Iris pigment epithelial cell (primary cell): ENCODE measurements at regions not wholly inside any gene's neighbourhood (a gene's known extent, or its start where the extent isn't known, plus 50 kb on each side); places are given as distances from the start of the nearest gene placed in this dataset.
"Not testable (repeated sequence)": the region's sequence is repeated elsewhere in the genome, so short reads cannot be mapped to it uniquely, and the experiment has no call there.

Source experiments
- DNase-seq: peaks from one replicate; pipeline ENCODE4 v3.0.0-alpha.2; 2011; ENCODE audit warnings: low read depth

- peak; percentile 44 for DNase-seq
Measured at GRCh38 chr16:86258713-86259112, 251.6 kb upstream of the FOXF1 start.

GRCh38 chr16:86259499-86259898 lies 250.8 kb upstream of the FOXF1 start:
- DNase-seq = no peak

GRCh38 chr16:86261379-86261778 lies 248.9 kb upstream of the FOXF1 start:
- peak; percentile 51 for DNase-seq

GRCh38 chr16:86267657-86268056 lies 242.7 kb upstream of the FOXF1 start:
- DNase-seq = not testable (repeated sequence)

GRCh38 chr16:86270696-86271095 lies 239.6 kb upstream of the FOXF1 start:
- DNase-seq = no peak

- DNase-seq = no peak
Measured at GRCh38 chr16:86272744-86273143, 237.6 kb upstream of the FOXF1 start.

- no peak for DNase-seq
Measured at GRCh38 chr16:86277221-86277620, 233.1 kb upstream of the FOXF1 start.

- not testable (repeated sequence) for DNase-seq
Measured at GRCh38 chr16:86277859-86278258, 232.5 kb upstream of the FOXF1 start.

- DNase-seq = no peak
Measured at GRCh38 chr16:86281421-86281820, 228.9 kb upstream of the FOXF1 start.

- DNase-seq = no peak
Measured at GRCh38 chr16:86283944-86284343, 226.4 kb upstream of the FOXF1 start.

GRCh38 chr16:86285421-86285820 lies 224.9 kb upstream of the FOXF1 start:
- no peak for DNase-seq

GRCh38 chr16:86285938-86286921 lies 224.1 kb upstream of the FOXF1 start:
- peak; percentile 16 for DNase-seq

GRCh38 chr16:86286991-86287663 lies 223.2 kb upstream of the FOXF1 start:
- DNase-seq = no peak

- no peak for DNase-seq
Measured at GRCh38 chr16:86287664-86288201, 222.6 kb upstream of the FOXF1 start.

- DNase-seq = no peak
Measured at GRCh38 chr16:86288716-86289294, 221.5 kb upstream of the FOXF1 start.

GRCh38 chr16:86289304-86289703 lies 221.0 kb upstream of the FOXF1 start:
- DNase-seq = no peak

GRCh38 chr16:86289907-86290306 lies 220.4 kb upstream of the FOXF1 start:
- no peak for DNase-seq

- DNase-seq = no peak
Measured at GRCh38 chr16:86291491-86291890, 218.8 kb upstream of the FOXF1 start.

- DNase-seq = no peak
Measured at GRCh38 chr16:86292171-86292775, 218.1 kb upstream of the FOXF1 start.

- DNase-seq = no peak
Measured at GRCh38 chr16:86292942-86293341, 217.4 kb upstream of the FOXF1 start.

GRCh38 chr16:86293906-86294305 lies 216.4 kb upstream of the FOXF1 start:
- DNase-seq = no peak

GRCh38 chr16:86294535-86295196 lies 215.7 kb upstream of the FOXF1 start:
- no peak for DNase-seq
